Frontal cortex (tissue), 3 donors: ENCODE measurements at regions not wholly inside any gene's neighbourhood (a gene's known extent, or its start where the extent isn't known, plus 50 kb on each side); places are given as distances from the start of the nearest gene placed in this dataset.

Experiments
- DNase-seq, 2 donors: peaks; one replicate each; pipeline ENCODE4 v3.0.0; 2012; ENCODE audit warnings: low spot score in 2 of 2
- FAIRE-seq: peaks from 2 replicates; lab custom pipeline; 2012; peaks lifted over from hg19 to GRCh38; lab: Jason Lieb, UNC
- donor health status: control.
- donor health status: control.
- donor health status: control.

DNA sequence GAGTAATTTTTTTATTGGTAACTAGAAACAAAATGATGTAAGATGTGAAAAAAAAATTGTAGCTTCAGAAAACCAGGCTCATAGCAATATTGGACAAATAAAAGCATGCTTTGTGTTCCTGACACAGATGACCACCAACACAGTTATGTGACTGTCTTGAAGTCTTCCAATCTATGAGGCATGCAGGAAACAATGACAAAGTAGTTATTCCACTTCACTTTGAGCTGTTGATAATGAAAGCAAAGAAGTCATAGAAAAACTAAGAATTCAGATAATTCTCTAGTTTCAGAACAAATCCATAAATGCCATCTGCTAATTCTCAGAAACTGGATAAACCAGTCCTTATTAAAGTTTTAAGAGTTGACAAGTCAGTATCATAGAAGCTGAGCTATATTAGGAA is 378.4 kb upstream of the SEMA3D start:
- DNase-seq, result no peak
- no peak for FAIRE-seq

DNA sequence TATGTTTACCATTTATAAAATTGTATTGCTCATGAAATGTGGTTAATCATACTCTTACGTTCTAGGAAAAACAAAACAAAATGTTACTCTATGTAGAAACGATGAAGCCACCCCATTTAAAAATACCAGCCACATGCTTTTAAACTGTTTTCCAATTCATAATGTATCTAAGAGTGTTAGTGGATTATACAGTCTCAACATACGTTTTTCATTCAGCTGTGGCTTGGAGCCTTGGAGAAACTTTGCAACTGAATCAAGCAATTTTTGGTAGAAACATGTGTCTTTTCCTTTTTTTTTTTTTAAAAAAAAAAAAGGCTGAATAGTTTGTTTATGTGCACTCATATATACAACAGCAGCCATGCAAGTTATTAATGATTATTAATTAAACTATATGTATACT is 378.0 kb upstream of the SEMA3D start:
- FAIRE-seq, result no peak
- no peak for DNase-seq

DNA sequence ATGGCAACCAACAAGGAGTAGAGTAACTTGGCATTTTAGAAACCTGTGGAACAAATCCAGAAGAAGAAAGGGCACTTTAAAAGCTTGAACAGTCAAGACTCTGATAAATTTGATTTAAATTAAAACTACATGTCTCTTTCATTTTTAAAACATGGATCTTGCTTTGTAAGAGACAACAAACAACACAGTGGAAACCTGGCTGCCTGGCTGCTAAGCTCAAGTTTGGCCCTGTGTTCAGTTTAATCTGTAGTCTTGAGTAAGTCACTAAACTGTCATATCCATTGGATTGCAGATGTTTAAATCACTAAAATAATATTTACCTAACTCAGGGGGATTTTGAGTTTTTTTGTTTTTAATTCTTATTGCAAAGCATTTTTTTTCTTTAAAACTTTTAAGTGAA is 374.9 kb upstream of the SEMA3D start:
- FAIRE-seq (no peak), DNase-seq (no peak)

DNA sequence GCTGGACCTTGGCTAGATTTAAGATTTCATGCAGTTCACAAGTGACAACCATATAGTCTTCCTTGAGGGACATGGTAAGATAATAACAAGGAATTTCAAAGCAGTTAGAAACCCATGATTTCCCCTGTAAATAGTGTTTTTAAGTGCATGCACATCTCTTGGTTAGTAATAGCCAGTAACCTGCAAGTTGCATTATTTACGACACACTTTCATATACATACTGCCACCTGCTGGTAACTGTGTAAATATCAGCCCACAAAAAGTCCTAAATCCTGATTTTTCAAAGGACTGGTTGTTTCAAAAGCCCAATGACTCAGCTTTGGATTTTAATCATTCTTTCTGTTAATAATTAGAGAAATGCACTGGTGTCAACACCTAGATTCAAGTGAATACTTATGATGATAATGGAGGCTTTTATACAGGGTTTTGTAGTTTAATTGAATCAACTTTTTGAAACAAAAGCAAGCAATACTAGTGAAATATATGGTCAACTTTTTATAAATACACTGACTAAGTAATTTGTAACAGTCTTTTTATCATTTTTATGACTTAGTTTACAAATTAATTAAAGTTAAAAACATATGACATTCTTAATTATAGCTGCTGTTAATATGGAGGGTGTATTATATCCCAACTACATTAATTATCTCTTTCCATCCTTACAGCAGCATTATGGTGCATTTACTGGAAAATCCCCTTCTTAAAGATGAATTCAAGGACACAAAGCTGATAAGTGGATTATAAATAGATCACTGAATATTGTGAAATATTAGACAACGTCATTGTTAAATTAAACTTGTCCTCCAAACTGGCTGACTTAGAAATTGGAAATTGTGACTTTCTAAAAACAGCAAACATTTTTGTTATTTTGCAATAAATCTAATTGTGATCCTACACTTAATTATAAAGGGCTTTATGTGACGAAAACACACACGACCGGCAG is 367.7 kb upstream of the SEMA3D start:
- FAIRE-seq (peak; percentile 84), DNase-seq (no peak)

DNA sequence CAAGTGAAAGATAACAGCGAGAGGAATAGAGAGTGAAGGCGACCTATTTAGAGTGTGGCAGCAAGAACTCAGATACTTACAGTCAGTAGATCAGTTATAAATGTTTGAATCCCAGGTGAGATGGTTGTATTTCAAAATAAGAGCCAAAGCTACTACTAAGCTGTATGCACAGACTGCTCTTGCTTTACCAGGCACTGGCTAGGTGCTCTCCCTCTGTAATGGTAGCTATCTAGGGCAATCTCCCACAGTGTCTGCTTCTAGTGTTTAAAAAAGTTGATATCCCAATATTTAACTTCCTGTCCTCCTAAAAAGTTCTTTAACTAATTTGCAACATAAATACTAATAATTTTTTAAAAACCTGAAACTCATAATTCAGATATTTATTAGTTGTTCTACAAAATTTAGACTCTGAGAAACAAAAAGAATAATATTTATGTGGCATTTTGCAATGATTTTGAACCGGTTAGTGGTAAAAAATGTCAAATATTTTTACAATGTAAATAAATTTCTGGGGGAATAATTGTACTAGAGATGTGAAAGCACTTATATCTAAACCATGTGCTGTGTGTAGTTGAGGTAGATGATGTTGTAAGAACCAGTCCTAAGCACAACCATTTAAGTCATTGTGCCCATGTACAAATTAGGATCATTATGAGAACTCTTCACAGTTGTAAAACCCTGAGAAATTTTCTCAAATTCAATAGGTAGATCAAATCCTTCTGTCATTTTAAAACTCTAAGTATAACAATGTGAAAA is 349.3 kb upstream of the SEMA3D start:
- no peak for DNase-seq
- peak; percentile 21 for FAIRE-seq

DNA sequence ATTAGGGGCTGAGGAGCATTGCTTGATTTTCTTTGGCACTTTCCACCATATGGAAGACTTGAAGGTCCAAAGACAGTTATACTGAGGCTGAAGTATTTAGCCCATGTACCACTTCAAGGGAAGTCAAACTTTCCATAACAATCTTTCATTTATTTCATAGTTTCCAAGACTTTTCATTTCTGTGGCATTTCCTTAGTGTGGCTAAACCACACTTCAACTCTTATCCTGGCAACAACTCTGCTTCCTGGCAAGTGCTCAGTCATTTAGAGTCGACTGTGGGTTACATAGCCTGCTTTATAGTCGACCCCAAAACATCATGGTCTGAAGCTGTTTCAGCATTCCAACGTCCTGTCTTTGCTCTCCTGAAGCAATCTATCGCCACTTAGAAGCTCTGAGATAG is 343.0 kb upstream of the SEMA3D start:
- DNase-seq (no peak), FAIRE-seq (no peak)

DNA sequence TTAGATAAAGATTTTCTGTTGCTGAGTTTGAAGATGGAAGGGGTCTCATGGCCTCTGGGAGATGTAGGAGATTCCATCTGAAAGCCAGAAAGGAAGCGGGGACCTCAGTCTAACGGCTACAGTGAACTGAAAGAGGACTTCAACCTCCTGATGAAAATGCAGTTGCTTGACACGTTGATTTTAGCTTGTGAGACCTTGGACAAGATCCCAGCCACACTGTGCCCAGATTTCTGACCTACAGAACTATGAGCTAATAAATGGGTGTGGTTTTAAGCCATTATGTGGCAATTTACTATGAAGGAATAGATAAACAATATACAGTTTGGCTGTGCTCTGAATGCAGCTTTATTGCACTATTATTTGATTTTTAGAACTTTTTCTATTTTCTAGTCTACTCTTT is 342.3 kb upstream of the SEMA3D start:
- DNase-seq (no peak), FAIRE-seq (no peak)

DNA sequence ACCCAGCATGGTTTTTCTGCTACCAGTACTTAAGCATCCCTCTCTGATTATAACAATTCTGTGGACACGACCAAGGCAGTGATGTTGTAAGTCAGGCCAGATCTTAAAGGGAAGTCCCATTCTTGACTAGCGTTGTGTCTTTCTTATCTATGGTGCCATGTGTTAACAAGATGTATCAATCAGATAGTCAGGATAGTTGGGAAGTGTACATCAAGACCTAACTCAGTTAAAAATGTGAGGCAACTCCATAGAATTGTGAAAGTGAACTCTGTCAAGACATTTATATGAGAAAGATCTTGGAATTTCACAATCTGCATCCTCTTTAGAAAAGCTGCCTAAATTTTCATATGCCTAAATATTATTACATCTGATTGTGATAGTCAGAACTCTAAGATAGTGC is 341.7 kb upstream of the SEMA3D start:
- DNase-seq (no peak), FAIRE-seq (no peak)

DNA sequence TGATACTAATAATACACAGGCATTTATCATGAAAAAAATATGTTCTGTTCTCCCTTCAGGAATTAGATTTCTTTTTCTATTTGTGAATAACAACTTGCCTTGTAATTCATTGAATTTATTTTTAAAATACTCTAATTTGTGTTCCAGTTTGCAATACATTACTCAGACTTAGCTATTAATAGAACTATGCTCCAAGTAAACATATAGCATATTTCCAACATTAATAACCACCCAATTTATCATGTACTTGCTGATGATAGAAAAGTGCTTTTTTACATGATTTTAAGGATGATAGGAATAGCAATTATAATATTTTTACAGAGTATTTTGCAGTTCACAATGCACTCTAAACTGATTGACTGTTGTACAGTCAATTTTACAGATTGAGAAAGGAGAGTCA is 338.8 kb upstream of the SEMA3D start:
- DNase-seq (no peak), FAIRE-seq (no peak)

DNA sequence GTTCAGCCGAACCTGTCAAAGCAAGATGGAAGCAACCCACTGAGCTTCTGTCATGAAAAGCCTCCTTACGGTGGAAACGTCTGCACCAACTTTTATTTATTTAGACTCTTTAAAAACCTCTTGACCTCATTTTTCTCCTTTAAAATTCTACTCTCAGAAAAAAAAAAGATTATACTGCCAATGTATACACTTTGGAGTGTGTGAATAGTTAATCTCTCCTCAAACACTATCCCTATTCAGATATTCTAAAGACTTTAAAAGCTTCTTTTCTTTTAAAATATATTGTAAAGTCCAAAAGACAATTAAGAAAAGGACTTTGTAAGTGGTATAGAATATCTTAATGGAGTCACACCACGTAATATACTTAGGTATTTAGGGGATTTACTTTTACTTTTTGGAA is 335.2 kb upstream of the SEMA3D start:
- FAIRE-seq (no peak), DNase-seq (no peak)

DNA sequence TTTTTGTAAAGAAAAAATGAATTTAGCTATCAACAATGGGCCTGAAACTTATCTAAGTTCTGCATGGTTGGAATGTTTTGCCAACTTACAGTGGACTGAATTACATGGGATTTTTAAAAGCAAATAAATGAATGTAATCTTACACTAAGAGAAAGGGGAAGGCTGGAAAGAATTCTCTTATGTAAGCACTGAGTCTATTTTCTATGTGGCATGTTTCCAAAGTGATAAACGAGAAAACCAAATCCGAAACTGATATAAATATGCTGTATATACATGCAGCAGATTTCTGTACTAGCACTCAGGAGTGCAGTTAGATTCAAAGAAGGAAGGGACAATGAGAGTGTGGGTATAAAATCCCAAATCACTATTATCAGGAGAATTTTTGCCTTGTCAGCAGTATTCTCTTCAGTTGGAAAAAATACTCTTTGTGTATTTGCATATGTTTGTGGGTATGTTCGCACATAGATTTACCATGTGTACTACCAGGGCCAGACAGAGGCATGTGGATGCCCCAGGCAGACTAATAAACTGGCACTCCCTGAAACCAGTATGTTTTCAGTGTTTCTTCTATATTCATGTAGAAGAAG is 334.3 kb upstream of the SEMA3D start:
- FAIRE-seq, result no peak

DNA sequence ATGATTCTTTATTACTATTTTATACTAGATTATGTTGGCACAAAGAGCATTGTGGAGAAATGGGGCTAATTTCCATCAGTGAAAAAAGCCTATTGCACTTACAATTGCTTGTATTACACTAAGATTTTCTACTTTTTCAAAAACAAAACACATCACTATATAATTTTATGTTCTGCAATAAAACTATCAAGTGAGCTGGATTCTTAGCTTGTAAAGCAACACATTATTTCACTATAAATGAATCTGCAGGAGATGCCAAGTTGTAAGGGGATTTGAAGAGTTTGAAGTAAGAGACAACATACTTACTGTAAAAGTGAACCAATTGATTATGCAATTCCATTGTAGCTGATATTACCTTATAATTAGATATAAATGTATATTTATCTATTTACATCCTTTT is 333.3 kb upstream of the SEMA3D start:
- DNase-seq, result no peak
- FAIRE-seq, result no peak

More for the DNA sequence above, 334.3 kb upstream of the SEMA3D start:
- no peak for DNase-seq

DNA sequence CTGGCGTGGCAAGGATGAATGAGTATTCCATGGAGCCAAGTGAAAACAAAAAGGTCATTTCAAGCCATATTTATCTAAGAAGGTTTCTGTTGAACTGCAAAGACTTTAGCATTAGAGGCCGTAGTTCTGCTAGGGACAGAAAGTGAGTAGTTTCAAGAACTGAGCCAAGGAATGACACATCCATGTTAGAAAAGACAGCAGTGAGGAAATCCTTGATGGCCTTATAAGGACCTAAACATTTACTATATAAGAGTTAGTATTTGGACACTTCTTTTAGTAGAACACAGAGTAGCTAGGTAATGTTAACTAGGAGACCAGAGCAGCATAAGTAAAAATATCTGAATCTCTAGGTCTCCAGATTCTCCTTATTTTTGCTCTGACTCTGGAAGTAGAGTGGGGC is 329.8 kb upstream of the SEMA3D start:
- DNase-seq, result no peak
- no peak for FAIRE-seq

DNA sequence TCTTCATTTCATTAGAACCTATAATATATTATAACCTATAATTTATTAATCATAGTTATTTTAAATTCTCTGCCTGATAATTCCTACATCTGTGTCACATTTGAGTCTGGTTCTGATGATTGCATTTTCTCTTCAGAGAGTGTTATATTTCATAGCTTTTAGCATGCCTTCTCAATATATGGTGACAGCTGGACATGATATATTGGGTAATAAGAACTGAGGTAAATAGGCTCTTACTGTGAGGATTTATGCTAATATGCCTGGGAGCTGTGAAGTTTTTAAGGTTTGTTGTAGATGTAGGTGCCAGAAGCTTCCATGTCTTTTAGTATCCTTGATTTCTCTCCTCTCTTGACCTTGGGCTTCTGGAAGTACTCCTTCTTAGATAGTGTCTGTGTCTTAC is 325.9 kb upstream of the SEMA3D start:
- FAIRE-seq, result no peak
- DNase-seq, result no peak

DNA sequence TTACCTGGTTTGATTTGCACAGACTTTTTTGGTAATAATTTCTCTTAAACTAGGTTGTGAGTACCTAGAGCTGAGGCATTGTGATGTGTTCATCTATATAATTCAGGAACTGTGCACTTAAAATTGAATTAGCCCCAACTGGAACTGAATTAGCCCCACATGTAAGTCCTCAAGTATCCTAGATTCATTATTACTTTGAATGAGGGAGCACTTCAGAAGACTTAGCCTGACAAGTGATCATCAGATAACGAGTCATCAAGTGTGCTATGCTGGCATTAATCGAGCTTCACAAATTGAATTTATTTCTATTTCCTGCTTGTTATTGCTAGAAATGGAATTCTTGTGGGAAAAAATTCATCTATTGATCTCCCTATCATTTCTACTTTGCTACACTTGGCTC is 323.4 kb upstream of the SEMA3D start:
- FAIRE-seq, result no peak
- DNase-seq, result no peak

DNA sequence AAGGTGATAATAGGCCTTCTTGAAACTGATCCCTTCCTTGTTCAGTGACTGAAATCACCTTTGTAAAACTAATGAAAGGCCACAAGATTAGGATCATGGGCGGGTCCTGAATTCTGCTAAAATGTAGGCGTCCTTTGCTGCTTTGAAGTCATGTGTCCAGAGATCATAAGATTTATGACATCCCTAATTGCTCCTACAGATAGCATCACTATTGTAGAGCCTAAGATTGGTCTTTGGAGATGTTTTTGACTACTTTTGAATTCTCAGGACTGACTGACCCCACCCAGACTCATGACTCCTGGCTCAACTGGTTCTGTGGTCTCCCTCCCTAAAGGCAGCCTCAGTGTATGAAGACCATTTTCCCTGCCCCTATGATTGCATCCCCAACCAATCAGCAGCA is 322.6 kb upstream of the SEMA3D start:
- DNase-seq (no peak), FAIRE-seq (no peak)

DNA sequence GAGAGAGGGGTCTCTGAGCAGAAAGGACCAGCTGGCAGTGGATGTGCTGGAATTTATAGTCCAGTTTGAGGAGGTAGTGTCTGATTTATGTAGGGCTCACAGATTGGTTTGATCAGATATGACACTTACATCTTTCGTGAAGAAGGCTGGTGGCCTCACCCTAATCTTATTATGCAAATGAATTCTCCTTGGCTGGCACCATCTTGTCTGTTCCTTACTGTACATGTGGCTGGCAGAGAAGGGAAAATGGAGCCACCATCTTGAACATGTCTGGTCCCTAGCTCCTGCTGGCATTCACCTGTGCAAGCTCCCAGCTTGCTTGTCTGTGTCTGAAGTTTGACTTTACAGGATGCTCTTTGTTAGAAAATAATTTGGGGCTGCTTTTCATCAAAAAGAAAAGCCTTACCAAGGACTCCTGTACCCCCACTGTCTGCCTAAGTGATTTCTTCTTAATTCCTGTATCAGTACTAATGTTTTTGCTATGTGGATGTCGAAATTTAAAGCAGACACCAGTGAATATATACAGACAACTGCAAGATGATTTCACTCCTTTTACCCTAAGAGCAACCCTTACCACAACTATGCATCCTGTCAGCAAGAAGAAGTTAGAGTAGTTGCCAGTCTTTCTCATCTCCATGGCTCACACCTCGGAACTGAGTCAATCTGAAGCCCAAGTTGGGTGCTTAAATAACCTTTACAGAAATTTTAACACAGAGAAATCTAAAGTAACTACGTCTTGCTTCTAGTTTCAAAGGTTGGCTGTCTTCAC is 322.0 kb upstream of the SEMA3D start:
- FAIRE-seq (no peak), DNase-seq (no peak)

DNA sequence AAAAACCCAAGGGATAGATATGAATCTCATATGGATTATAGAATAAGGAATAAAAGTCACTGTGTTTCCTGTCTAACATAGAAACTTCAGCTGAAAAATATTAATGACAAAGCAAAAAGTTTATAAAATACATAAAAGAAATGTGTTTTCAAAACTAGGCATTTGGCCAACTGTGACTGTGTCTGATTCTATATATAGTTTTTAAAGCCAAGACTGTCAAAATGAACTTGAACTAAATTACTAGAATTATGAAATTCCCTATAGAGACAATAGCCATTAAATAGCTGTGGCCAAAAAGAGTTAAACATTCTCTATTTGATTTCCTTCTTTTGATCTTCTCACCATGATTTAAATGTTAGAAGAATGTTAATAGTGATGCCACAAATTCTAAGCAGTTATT is 311.2 kb upstream of the SEMA3D start:
- FAIRE-seq, result no peak
- no peak for DNase-seq

DNA sequence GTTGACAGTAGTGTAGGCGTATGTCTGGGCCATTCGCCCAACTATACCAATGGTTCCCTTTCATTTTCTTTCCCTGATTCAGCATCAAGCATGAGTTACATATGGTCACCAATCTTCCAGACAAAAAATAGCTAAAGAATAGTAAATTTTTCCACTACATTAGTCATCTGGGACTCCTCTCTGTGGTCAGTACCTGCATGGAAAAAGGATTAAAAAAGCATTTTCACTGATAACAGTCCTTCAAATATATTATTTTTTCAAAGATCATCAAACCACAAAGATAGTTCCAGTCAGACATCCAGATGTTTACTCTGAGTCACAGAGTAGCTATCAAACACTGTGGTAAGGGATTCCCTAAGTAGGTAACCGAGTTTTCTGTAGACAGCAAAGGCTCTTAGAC is 302.6 kb upstream of the SEMA3D start:
- FAIRE-seq (no peak), DNase-seq (no peak)

DNA sequence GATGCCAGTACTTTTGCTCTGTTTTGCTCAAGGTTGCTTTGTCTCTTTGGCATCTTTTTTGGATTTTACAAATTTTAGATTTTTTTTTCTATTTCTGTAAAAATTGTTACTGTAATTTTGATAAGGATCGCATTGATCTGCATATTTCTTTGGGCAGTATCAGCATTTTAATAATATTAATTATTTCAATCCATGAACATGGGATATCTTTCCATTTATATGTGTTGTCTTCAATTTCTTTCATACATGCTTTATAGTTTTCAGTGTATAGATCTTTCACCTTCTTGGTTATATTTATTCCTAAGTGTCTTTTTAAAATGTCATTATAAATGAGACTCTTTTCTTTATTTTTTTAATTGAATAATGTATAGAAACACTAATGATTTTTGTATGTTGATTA is 301.6 kb upstream of the SEMA3D start:
- DNase-seq (no peak), FAIRE-seq (peak; percentile 36)
